Fibroblast of skin of scalp (primary cell): ENCODE measurements at regions not wholly inside any gene's neighbourhood (a gene's known extent, or its start where the extent isn't known, plus 50 kb on each side); places are given as distances from the start of the nearest gene placed in this dataset.

Experiments
- DNase-seq: peaks from one replicate; pipeline ENCODE4 v3.0.0-alpha.2; 2013

- DNase-seq, result no peak
Measured at GRCh38 chr4:24666816-24667477, 82.6 kb upstream of the DHX15 start.

- DNase-seq, result no peak
Measured at GRCh38 chr4:24668956-24669355, 84.6 kb upstream of the DHX15 start.

- no peak for DNase-seq
Measured at GRCh38 chr4:24669751-24670150, 85.4 kb upstream of the DHX15 start.

- no peak for DNase-seq
Measured at GRCh38 chr4:24671849-24672248, 87.5 kb upstream of the DHX15 start.

- no peak for DNase-seq
Measured at GRCh38 chr4:24672880-24673279, 88.5 kb upstream of the DHX15 start.

- no peak for DNase-seq
Measured at GRCh38 chr4:24674279-24674678, 89.9 kb upstream of the DHX15 start.

- no peak for DNase-seq
Measured at GRCh38 chr4:24675721-24676389, 91.5 kb upstream of the DHX15 start.

- no peak for DNase-seq
Measured at GRCh38 chr4:24677909-24678308, 93.6 kb upstream of the DHX15 start.

- no peak for DNase-seq
Measured at GRCh38 chr4:24680746-24681448, 96.5 kb upstream of the DHX15 start.

- peak; percentile 11 for DNase-seq
Measured at GRCh38 chr4:24683116-24683515, 98.8 kb upstream of the DHX15 start.

- DNase-seq, result peak; percentile 4
Measured at GRCh38 chr4:24686866-24687692, 102.7 kb upstream of the DHX15 start.

- DNase-seq, result no peak
Measured at GRCh38 chr4:24688453-24688852, 104.1 kb upstream of the DHX15 start.

- no peak for DNase-seq
Measured at GRCh38 chr4:24689212-24689611, 104.9 kb upstream of the DHX15 start.

GRCh38 chr4:24690436-24690835, 104.9 kb upstream of the SOD3 start:
- DNase-seq, result no peak

GRCh38 chr4:24693636-24694035, 101.7 kb upstream of the SOD3 start:
- DNase-seq, result no peak

GRCh38 chr4:24700118-24700517, 95.3 kb upstream of the SOD3 start:
- DNase-seq, result no peak

- no peak for DNase-seq
Measured at GRCh38 chr4:24701683-24702082, 93.7 kb upstream of the SOD3 start.

GRCh38 chr4:24702281-24702680, 93.1 kb upstream of the SOD3 start:
- no peak for DNase-seq

GRCh38 chr4:24703298-24703697, 92.1 kb upstream of the SOD3 start:
- DNase-seq, result no peak

- no peak for DNase-seq
Measured at GRCh38 chr4:24704149-24704548, 91.2 kb upstream of the SOD3 start.

- no peak for DNase-seq
Measured at GRCh38 chr4:24705016-24705753, 90.2 kb upstream of the SOD3 start.

GRCh38 chr4:24713604-24714003, 81.8 kb upstream of the SOD3 start:
- no peak for DNase-seq
